ENCODE measurements at regions not wholly inside any gene's neighbourhood (a gene's known extent, or its start where the extent isn't known, plus 50 kb on each side); places are given as distances from the start of the nearest gene placed in this dataset.

DNA sequence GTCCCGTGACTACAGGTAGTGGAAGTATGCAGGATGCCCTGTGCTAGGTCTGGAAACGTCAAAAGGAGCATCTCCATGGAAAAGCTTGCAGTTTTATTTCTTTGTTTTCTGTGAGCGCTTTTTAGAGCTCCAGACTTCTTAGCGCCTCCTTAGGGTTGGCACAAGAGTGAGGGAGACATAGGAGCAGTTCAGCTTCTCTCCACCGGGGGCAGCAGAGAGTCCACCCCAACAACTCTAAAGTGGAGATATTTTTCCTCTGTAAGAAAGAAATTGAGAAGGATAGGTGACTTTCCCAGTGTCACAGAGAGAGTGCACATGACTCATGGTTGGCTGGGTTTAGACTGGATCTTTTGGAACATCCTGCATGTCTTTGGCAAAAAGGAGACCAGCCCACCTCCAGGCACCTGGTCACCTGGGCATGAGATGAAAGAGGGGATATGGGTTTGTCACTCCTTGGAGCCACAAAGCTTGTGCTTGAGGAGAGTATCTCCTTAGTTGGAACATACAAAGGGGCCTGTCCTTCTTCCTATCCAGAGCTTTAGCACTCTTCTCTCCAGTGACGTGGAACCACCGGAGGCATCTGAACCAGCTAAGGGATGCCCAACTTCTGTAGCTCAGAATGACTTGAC, 637.7 kb downstream of the SEMA5A start:
- ATAC-seq (replicated peaks): no peak
- Mint-ChIP-seq H3K4me3 (no peak overlapping the region), H3K4me1 (no peaks in the 10 kb centered on the region), H3K9me3 (peaks cover 18% of the 10 kb centered on the region), H3K27me3 (no peaks in the 10 kb centered on the region), H3K27ac (no peak overlapping the region), H3K36me3 (ENCODE audit: low read depth) (no peaks in the 10 kb centered on the region)

DNA sequence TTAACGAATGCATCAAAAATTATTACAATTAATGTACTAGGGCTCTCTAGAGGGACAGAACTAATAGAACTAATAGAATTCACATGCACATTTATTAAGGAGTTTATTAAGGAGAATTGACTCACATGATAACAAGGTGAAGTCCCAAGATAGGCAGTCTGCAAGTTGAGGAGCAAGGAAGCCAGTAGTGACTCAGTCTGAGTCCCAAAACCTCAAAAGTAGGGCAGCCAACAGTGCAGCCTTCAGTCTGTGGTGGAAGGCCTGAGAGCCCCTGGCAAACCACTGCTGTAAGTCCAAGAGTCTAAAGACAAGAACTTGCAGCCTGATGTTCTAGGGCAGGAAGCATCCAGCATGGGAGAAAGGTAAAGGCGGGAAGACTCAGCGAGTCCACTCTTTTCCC, 633.8 kb downstream of the SEMA5A start:
- no peaks in the 10 kb centered on the region for H3K4me1 Mint-ChIP-seq
- no peak for ATAC-seq (replicated peaks)
- no peaks in the 10 kb centered on the region for H3K27me3 Mint-ChIP-seq
- H3K36me3 Mint-ChIP-seq (ENCODE audit: low read depth): no peaks in the 10 kb centered on the region
- peaks cover 18% of the 10 kb centered on the region for H3K9me3 Mint-ChIP-seq
- H3K4me3 Mint-ChIP-seq: no peak overlapping the region
- no peak overlapping the region for H3K27ac Mint-ChIP-seq

- ATAC-seq (replicated peaks): no peak
- H3K27ac Mint-ChIP-seq: no peak overlapping the region
- H3K4me3 Mint-ChIP-seq: no peak overlapping the region
- no peaks in the 10 kb centered on the region for H3K27me3 Mint-ChIP-seq
- no peaks in the 10 kb centered on the region for H3K36me3 Mint-ChIP-seq (ENCODE audit: low read depth)
- no peaks in the 10 kb centered on the region for H3K4me1 Mint-ChIP-seq
- peaks cover 27% of the 10 kb centered on the region for H3K9me3 Mint-ChIP-seq
Observed at GRCh38 chr5:8913522-8913921, 632.4 kb downstream of the SEMA5A start.

- no peak overlapping the region for H3K4me3 Mint-ChIP-seq
- H3K4me1 Mint-ChIP-seq: no peaks in the 10 kb centered on the region
- no peak overlapping the region for H3K27ac Mint-ChIP-seq
- no peaks in the 10 kb centered on the region for H3K27me3 Mint-ChIP-seq
- H3K9me3 Mint-ChIP-seq: peaks cover 24% of the 10 kb centered on the region
- no peaks in the 10 kb centered on the region for H3K36me3 Mint-ChIP-seq (ENCODE audit: low read depth)
- ATAC-seq (replicated peaks): no peak
Observed at GRCh38 chr5:8919096-8919495, 626.8 kb downstream of the SEMA5A start.

- no peaks in the 10 kb centered on the region for H3K4me1 Mint-ChIP-seq
- no peaks in the 10 kb centered on the region for H3K36me3 Mint-ChIP-seq (ENCODE audit: low read depth)
- no peaks in the 10 kb centered on the region for H3K27me3 Mint-ChIP-seq
- no peak overlapping the region for H3K4me3 Mint-ChIP-seq
- no peak for ATAC-seq (replicated peaks)
- peaks cover 23% of the 10 kb centered on the region for H3K9me3 Mint-ChIP-seq
- no peak overlapping the region for H3K27ac Mint-ChIP-seq
Observed at GRCh38 chr5:8923526-8923925, 622.3 kb downstream of the SEMA5A start.

DNA sequence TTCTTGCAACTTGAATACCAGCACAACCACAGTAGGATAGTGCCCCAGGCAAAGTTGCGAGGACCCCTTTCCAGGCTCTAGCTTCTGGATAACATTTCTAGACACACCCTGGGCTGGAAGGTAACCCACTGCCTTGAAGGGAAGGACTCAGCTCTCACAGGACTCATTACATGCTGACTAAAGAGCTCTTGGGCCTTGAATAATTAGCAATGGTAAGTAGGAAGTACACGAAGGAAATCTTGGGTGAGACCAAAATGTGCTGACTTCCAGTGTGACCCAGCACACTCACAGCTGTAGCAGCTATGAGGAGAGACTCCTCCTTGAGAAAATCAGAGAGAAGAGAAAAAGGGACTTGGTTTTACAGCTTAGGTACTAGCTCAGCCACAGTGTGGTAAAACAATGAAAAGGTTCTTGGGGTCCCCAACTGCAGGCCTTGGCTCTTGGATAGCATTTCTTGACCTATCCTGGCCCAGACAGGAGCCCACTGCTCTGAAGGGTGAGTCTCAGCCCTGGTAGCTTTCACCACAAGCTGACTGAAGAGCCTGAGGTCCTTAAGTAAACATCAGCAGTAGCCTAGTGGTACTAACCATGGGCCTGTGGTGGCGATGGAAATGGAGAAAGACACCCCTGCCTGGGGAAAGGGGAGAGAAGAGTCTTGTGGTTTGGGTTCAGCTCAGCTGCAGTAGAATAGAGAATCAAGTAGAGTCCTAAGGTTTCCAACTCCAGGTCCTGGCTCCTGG, 621.7 kb downstream of the SEMA5A start:
- H3K27ac Mint-ChIP-seq: no peak overlapping the region
- H3K36me3 Mint-ChIP-seq (ENCODE audit: low read depth): no peaks in the 10 kb centered on the region
- no peaks in the 10 kb centered on the region for H3K4me1 Mint-ChIP-seq
- H3K27me3 Mint-ChIP-seq: no peaks in the 10 kb centered on the region
- H3K4me3 Mint-ChIP-seq: no peak overlapping the region
- ATAC-seq (replicated peaks): no peak
- peaks cover 27% of the 10 kb centered on the region for H3K9me3 Mint-ChIP-seq

GRCh38 chr5:8930021-8930420, 615.9 kb downstream of the SEMA5A start:
- no peak overlapping the region for H3K4me3 Mint-ChIP-seq
- no peaks in the 10 kb centered on the region for H3K4me1 Mint-ChIP-seq
- no peak overlapping the region for H3K27ac Mint-ChIP-seq
- no peaks in the 10 kb centered on the region for H3K36me3 Mint-ChIP-seq (ENCODE audit: low read depth)
- no peak for ATAC-seq (replicated peaks)
- H3K27me3 Mint-ChIP-seq: no peaks in the 10 kb centered on the region
- H3K9me3 Mint-ChIP-seq: peaks cover 20% of the 10 kb centered on the region

- Mint-ChIP-seq H3K9me3 (peaks cover 11% of the 10 kb centered on the region), H3K27me3 (no peaks in the 10 kb centered on the region), H3K4me3 (no peak overlapping the region), H3K27ac (no peak overlapping the region), H3K4me1 (no peaks in the 10 kb centered on the region), H3K36me3 (ENCODE audit: low read depth) (no peaks in the 10 kb centered on the region)
- ATAC-seq (replicated peaks): no peak
Observed at GRCh38 chr5:8934455-8934854, 611.4 kb downstream of the SEMA5A start.

GRCh38 chr5:8940934-8941333, 604.9 kb downstream of the SEMA5A start:
- ATAC-seq (replicated peaks): no peak
- Mint-ChIP-seq H3K27ac (no peak overlapping the region), H3K4me3 (no peak overlapping the region), H3K9me3 (peaks cover 7% of the 10 kb centered on the region), H3K27me3 (no peaks in the 10 kb centered on the region), H3K36me3 (ENCODE audit: low read depth) (no peaks in the 10 kb centered on the region), H3K4me1 (no peaks in the 10 kb centered on the region)

DNA sequence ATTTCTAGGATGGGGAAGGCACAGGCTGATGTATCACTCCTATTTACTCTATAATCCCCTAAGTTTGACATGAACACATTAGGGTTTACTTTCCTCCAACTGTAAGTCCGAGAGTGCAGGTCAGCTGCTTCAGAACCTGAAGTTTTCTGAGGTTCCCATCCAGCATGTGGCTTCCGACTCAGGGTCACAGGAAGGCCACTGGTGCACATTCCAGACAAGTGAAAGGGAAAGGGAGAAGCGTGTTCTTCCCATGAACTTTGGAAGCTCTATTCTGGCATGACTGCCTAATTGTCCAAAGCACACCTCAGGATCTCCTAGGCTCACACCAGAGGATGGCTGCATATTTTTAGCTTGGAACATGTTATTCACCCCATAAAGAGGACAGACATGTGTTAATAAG, 602.6 kb downstream of the SEMA5A start:
- no peak overlapping the region for H3K4me3 Mint-ChIP-seq
- peaks cover 11% of the 10 kb centered on the region for H3K9me3 Mint-ChIP-seq

GRCh38 chr5:8944005-8944404, 601.9 kb downstream of the SEMA5A start:
- H3K4me1 Mint-ChIP-seq: no peaks in the 10 kb centered on the region
- peaks cover 11% of the 10 kb centered on the region for H3K9me3 Mint-ChIP-seq
- no peak for ATAC-seq (replicated peaks)

More for the DNA sequence above, 602.6 kb downstream of the SEMA5A start:
- H3K27ac Mint-ChIP-seq: no peak overlapping the region
- ATAC-seq (replicated peaks): no peak
- H3K27me3 Mint-ChIP-seq: no peaks in the 10 kb centered on the region
- no peaks in the 10 kb centered on the region for H3K4me1 Mint-ChIP-seq
- H3K36me3 Mint-ChIP-seq (ENCODE audit: low read depth): no peaks in the 10 kb centered on the region

GRCh38 chr5:8945972-8946371, 599.9 kb downstream of the SEMA5A start:
- no peak overlapping the region for H3K27ac Mint-ChIP-seq
- H3K4me1 Mint-ChIP-seq: no peaks in the 10 kb centered on the region
- no peak for ATAC-seq (replicated peaks)

More at GRCh38 chr5:8944005-8944404, 601.9 kb downstream of the SEMA5A start:
- no peak overlapping the region for H3K4me3 Mint-ChIP-seq
- H3K27me3 Mint-ChIP-seq: no peaks in the 10 kb centered on the region
- no peaks in the 10 kb centered on the region for H3K36me3 Mint-ChIP-seq (ENCODE audit: low read depth)
- H3K27ac Mint-ChIP-seq: no peak overlapping the region

DNA sequence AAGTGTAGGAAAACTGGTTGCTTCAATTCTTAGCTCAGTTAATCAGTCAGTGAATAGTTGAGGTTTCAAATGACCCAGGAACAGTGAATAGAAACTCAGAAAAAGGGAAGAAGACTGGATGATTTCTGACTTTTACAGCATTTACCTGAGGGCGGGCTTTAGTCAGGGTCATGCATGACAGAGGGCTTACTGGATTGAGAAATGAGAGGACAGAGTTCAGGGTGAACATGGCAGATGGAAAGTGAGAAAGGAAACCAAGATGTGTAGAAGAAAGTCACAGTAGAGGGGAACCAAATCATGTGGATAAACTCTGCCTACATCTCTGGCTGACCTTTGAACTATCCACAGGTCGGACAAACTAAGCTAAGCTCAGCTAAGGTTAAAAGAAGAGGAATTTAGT, 596.0 kb downstream of the SEMA5A start:
- Mint-ChIP-seq H3K4me1 (no peaks in the 10 kb centered on the region), H3K9me3 (peaks cover 14% of the 10 kb centered on the region), H3K27ac (no peak overlapping the region), H3K27me3 (no peaks in the 10 kb centered on the region), H3K4me3 (no peak overlapping the region), H3K36me3 (ENCODE audit: low read depth) (no peaks in the 10 kb centered on the region)
- no peak for ATAC-seq (replicated peaks)

More at GRCh38 chr5:8945972-8946371, 599.9 kb downstream of the SEMA5A start:
- Mint-ChIP-seq H3K9me3 (peaks cover 14% of the 10 kb centered on the region), H3K27me3 (no peaks in the 10 kb centered on the region), H3K36me3 (ENCODE audit: low read depth) (no peaks in the 10 kb centered on the region), H3K4me3 (no peak overlapping the region)

DNA sequence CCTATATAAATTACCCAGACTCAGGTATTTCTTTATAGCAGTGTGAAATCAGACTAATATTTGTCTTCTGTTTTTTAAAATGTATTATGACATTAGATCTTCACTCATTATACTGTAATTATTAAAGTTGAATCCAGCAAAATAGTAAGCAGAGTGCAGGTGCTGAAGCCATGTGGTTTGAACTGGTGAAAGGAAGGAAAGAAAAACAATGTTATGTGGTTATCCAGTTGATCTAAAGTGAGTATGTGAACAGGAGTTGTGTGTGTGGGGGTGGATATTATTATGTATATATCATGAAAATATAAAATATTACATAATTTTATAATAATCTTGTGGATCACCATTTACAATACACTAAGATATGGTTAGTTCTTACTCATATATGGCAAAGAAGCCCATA, 593.7 kb downstream of the SEMA5A start:
- Mint-ChIP-seq H3K36me3 (ENCODE audit: low read depth) (no peaks in the 10 kb centered on the region), H3K9me3 (peaks cover 19% of the 10 kb centered on the region), H3K27ac (no peak overlapping the region), H3K4me3 (no peak overlapping the region), H3K27me3 (no peaks in the 10 kb centered on the region), H3K4me1 (no peaks in the 10 kb centered on the region)
- ATAC-seq (replicated peaks): no peak

DNA sequence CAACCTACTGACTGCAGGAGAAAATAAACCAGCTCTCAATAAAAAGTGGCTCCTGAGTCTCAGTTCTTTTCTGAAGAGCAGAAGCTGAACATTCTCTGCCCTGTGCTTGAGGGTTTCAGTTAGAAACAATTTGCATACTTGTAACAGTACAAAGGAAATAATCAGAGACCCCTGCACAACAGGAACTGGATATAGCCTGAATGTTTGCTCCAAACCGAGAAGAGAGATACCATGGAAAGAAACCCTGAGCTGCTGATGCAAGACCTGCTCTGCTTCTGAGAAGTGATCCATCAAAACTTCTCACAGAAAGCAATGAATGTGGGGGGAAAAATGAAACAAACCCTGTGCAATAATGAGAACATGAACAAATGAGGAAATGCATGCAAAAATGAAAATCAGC, 592.9 kb downstream of the SEMA5A start:
- H3K4me1 Mint-ChIP-seq: no peaks in the 10 kb centered on the region
- no peak overlapping the region for H3K4me3 Mint-ChIP-seq
- no peak overlapping the region for H3K27ac Mint-ChIP-seq
- no peaks in the 10 kb centered on the region for H3K36me3 Mint-ChIP-seq (ENCODE audit: low read depth)
- peaks cover 21% of the 10 kb centered on the region for H3K9me3 Mint-ChIP-seq
- ATAC-seq (replicated peaks): no peak
- no peaks in the 10 kb centered on the region for H3K27me3 Mint-ChIP-seq
